IMR-90 (cell line): ENCODE measurements at regions not wholly inside any gene's neighbourhood (a gene's known extent, or its start where the extent isn't known, plus 50 kb on each side); places are given as distances from the start of the nearest gene placed in this dataset.

Experiments
- BHLHE40 ChIP-seq: fragments of 150-350 bp; IDR thresholded peaks from 2 replicates; pipeline ENCODE4 v1.6.1; 2016; ENCODE audit warnings: mild to moderate bottlenecking, low read depth, low read length
- CEBPB ChIP-seq: IDR thresholded peaks from 2 replicates; pipeline ENCODE4 v1.6.1; 2012; ENCODE audit warnings: low read depth, low read length, improper control_type of control experiment
- CHD1 ChIP-seq: IDR thresholded peaks from 2 replicates; pipeline ENCODE4 v1.6.1; 2012; ENCODE audit warnings: low read depth, low read length, improper control_type of control experiment
- ELK1 ChIP-seq: fragments of 150-350 bp; IDR thresholded peaks from 2 replicates; pipeline ENCODE4 v1.6.1; 2016; ENCODE audit warnings: low read depth, mild to moderate bottlenecking, low read length, moderate library complexity, borderline replicate concordance
- FOS ChIP-seq: fragments of 150-350 bp; IDR thresholded peaks from 2 replicates; pipeline ENCODE4 v1.6.1; 2016; ENCODE audit warnings: low read depth, low read length
- MAFK ChIP-seq: IDR thresholded peaks from 2 replicates; pipeline ENCODE4 v1.6.1; 2012; ENCODE audit warnings: low read depth, low read length, improper control_type of control experiment
- MXI1 ChIP-seq: IDR thresholded peaks from 2 replicates; pipeline ENCODE4 v1.6.1; 2012; ENCODE audit warnings: low read depth, mild to moderate bottlenecking, low read length, moderate library complexity, borderline replicate concordance
- POLR2A ChIP-seq: IDR thresholded peaks from 2 replicates; pipeline ENCODE4 v1.6.1; 2012; ENCODE audit warnings: mild to moderate bottlenecking, low read depth, low read length
- RAD21 ChIP-seq: IDR thresholded peaks from 2 replicates; pipeline ENCODE4 v1.6.1; 2012; ENCODE audit warnings: low read length, improper control_type of control experiment
- RCOR1 ChIP-seq: IDR thresholded peaks from 2 replicates; pipeline ENCODE4 v1.6.1; 2012; ENCODE audit warnings: mild to moderate bottlenecking, low read length, improper control_type of control experiment; ENCODE audit not compliant: insufficient replicate concordance
- RFX5 ChIP-seq: IDR thresholded peaks from 2 replicates; pipeline ENCODE4 v1.8.0; 2012; ENCODE audit warnings: low read depth, mild to moderate bottlenecking, low read length, moderate library complexity
- SMC3 ChIP-seq: fragments of 150-350 bp; IDR thresholded peaks from 2 replicates; pipeline ENCODE4 v1.6.1; 2016; ENCODE audit warnings: low read depth, mild to moderate bottlenecking, antibody characterized with exemption, low read length, moderate library complexity
- USF2 ChIP-seq: fragments of 150-350 bp; IDR thresholded peaks from 2 replicates; pipeline ENCODE4 v1.6.1; 2017; ENCODE audit warnings: mild to moderate bottlenecking, antibody characterized with exemption, low read length, low read depth
- TF ChIP-seq, protein P1 (sequence below): conservative IDR thresholded peaks from 2 replicates; pipeline ENCODE4 v1.5.1; 2012; ENCODE audit warnings: mild to moderate bottlenecking, low read depth, low read length, improper control_type of control experiment

- TF ChIP-seq, protein P1, sequence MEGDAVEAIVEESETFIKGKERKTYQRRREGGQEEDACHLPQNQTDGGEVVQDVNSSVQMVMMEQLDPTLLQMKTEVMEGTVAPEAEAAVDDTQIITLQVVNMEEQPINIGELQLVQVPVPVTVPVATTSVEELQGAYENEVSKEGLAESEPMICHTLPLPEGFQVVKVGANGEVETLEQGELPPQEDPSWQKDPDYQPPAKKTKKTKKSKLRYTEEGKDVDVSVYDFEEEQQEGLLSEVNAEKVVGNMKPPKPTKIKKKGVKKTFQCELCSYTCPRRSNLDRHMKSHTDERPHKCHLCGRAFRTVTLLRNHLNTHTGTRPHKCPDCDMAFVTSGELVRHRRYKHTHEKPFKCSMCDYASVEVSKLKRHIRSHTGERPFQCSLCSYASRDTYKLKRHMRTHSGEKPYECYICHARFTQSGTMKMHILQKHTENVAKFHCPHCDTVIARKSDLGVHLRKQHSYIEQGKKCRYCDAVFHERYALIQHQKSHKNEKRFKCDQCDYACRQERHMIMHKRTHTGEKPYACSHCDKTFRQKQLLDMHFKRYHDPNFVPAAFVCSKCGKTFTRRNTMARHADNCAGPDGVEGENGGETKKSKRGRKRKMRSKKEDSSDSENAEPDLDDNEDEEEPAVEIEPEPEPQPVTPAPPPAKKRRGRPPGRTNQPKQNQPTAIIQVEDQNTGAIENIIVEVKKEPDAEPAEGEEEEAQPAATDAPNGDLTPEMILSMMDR: no peak
- TF ChIP-seq ELK1: no peak
- no peak for TF ChIP-seq POLR2A
- no peak for TF ChIP-seq RAD21
- TF ChIP-seq CHD1: no peak
- TF ChIP-seq RCOR1: no peak
- no peak for TF ChIP-seq CEBPB
- no peak for TF ChIP-seq USF2
- no peak for TF ChIP-seq BHLHE40
- TF ChIP-seq RFX5: no peak
- no peak for TF ChIP-seq MXI1
- TF ChIP-seq SMC3: no peak
- TF ChIP-seq MAFK: no peak
- no peak for TF ChIP-seq FOS
These were observed 306.0 kb downstream of the TENT5A start for GRCh38 chr6:81446509-81446908.
